WTC11 (cell line): ENCODE measurements at regions not wholly inside any gene's neighbourhood (a gene's known extent, or its start where the extent isn't known, plus 50 kb on each side); places are given as distances from the start of the nearest gene placed in this dataset.

Experiments
- ATAC-seq: fragments of 200-7000 bp; cut with Tn5 transposase; 2 replicates; pipeline ENCODE4 v1.10.0; 2021; ENCODE audit warnings: mild to moderate bottlenecking, moderate library complexity
- CTCF ChIA-PET: fragments of 300-600 bp; sonication (Branson Sonifier 250); formaldehyde crosslinking; loops from one replicate; lab custom pipeline; 2021; ENCODE audit warnings: antibody characterized with exemption; lab: Charles Lee
- POLR2A ChIA-PET: fragments of 350-600 bp; sonication (Branson Sonifier 250); formaldehyde crosslinking; loops from one replicate; lab custom pipeline; 2021; ENCODE audit warnings: antibody characterized with exemption; lab: Charles Lee
- DNase-seq: peaks from one replicate; pipeline ENCODE4 v3.0.0; 2021; ENCODE audit warnings: low spot score
- H3K27ac Mint-ChIP-seq: 2 replicates; pipeline ENCODE4 v1.8.0; 2021; ENCODE audit warnings: mixed read lengths
- H3K27me3 Mint-ChIP-seq: 2 replicates; pipeline ENCODE4 v1.8.0; 2021; ENCODE audit warnings: low read depth, mild to moderate bottlenecking, moderate library complexity, mixed read lengths
- H3K36me3 Mint-ChIP-seq: 2 replicates; pipeline ENCODE4 v1.8.0; 2021; ENCODE audit warnings: mixed read lengths
- H3K4me1 Mint-ChIP-seq: 2 replicates; pipeline ENCODE4 v1.8.0; 2022; ENCODE audit warnings: mixed read lengths
- H3K4me3 Mint-ChIP-seq: 2 replicates; pipeline ENCODE4 v1.8.0; 2021; ENCODE audit warnings: mild to moderate bottlenecking, moderate library complexity, mixed read lengths
- H3K9me3 Mint-ChIP-seq: 2 replicates; pipeline ENCODE4 v1.8.0; 2021; ENCODE audit warnings: mixed read lengths
- CBFB ChIP-seq: sonication (generic); formaldehyde crosslinking; IDR thresholded peaks from 2 replicates; pipeline ENCODE4 v1.8.1; 2022; ENCODE audit warnings: mild to moderate bottlenecking, low read depth, missing genetic modification reagents
- GTF2I ChIP-seq: fragments of 250-450 bp; sonication (Bioruptor Pico); conservative IDR thresholded peaks from 2 replicates; pipeline ENCODE4 v1.4.0; 2021; ENCODE audit warnings: mild to moderate bottlenecking
- NFE2L1 ChIP-seq: sonication (generic); formaldehyde crosslinking; IDR thresholded peaks from 2 replicates; pipeline ENCODE4 v1.8.1; 2023; ENCODE audit warnings: missing genetic modification reagents
- NR3C1 ChIP-seq: sonication (generic); formaldehyde crosslinking; conservative IDR thresholded peaks from 2 replicates; pipeline ENCODE4 v1.8.1; 2023; ENCODE audit warnings: low read depth, mild to moderate bottlenecking, missing genetic modification reagents
- RELA ChIP-seq: sonication (generic); formaldehyde crosslinking; IDR thresholded peaks from 2 replicates; pipeline ENCODE4 v1.8.1; 2022; ENCODE audit warnings: missing genetic modification reagents, mild to moderate bottlenecking, borderline replicate concordance
- SMAD4 ChIP-seq: sonication (generic); formaldehyde crosslinking; IDR thresholded peaks from 2 replicates; pipeline ENCODE4 v1.8.0; 2022; ENCODE audit warnings: mild to moderate bottlenecking, missing genetic modification reagents
- TCF7 ChIP-seq: sonication (generic); formaldehyde crosslinking; IDR thresholded peaks from 2 replicates; pipeline ENCODE4 v1.8.0; 2022; ENCODE audit warnings: mild to moderate bottlenecking, low read depth, missing genetic modification reagents, moderate library complexity
- ZNF121 ChIP-seq: sonication (generic); formaldehyde crosslinking; IDR thresholded peaks from 2 replicates; pipeline ENCODE4 v1.8.0; 2023; ENCODE audit warnings: missing genetic modification reagents
- ZNF317 ChIP-seq: sonication (generic); formaldehyde crosslinking; IDR thresholded peaks from 2 replicates; pipeline ENCODE4 v1.8.1; 2023; ENCODE audit warnings: low read depth, mild to moderate bottlenecking, moderate library complexity, missing genetic modification reagents, borderline replicate concordance
- TF ChIP-seq, protein P1 (sequence below): sonication (generic); formaldehyde crosslinking; IDR thresholded peaks from 2 replicates; pipeline ENCODE4 v1.8.1; 2022; ENCODE audit warnings: missing genetic modification reagents, borderline replicate concordance
- TF ChIP-seq, protein P2 (sequence below): sonication (generic); formaldehyde crosslinking; conservative IDR thresholded peaks from 2 replicates; pipeline ENCODE4 v1.8.1; 2022; ENCODE audit warnings: mild to moderate bottlenecking, missing genetic modification reagents
- TF ChIP-seq, protein P3 (sequence below): fragments of 200-600 bp; IDR thresholded peaks from 2 replicates; pipeline ENCODE4 v1.8.0; 2022; ENCODE audit warnings: antibody characterized with exemption
- TF ChIP-seq, protein P4 (sequence below): fragments of 250-450 bp; sonication (Bioruptor Pico); IDR thresholded peaks from 2 replicates; pipeline ENCODE4 v1.9.0; 2021; ENCODE audit warnings: moderate library complexity, mild to moderate bottlenecking, inconsistent platforms, borderline replicate concordance
- TF ChIP-seq, protein P5 (sequence below): fragments of 250-450 bp; sonication (Bioruptor Pico); IDR thresholded peaks from 2 replicates; pipeline ENCODE4 v1.9.0; 2021; ENCODE audit warnings: mild to moderate bottlenecking, borderline replicate concordance
- TF ChIP-seq, protein P6 (sequence below): sonication (generic); formaldehyde crosslinking; IDR thresholded peaks from 2 replicates; pipeline ENCODE4 v1.8.0; 2022; ENCODE audit warnings: mild to moderate bottlenecking, missing genetic modification reagents

DNA sequence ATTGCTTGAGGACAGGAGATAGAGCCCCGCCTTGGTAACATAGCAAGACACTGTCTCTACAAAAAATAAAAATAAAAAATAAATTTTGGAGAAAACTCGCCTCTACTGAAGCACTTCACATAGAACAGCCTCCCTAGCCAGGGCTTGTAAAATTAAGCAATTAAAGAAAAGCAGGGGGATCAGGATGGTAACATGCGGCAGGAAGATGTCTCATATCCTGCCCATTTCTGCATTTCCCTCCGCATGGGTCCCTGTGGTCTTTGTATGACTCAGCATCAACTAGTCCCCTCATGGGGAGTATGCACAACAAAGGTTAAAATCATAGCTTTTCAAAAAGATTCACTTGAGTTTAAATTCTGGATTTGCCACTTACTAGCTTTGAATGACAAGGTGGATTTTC, 379.0 kb downstream of the EPHA7 start (continued):
- TF ChIP-seq, protein P1, sequence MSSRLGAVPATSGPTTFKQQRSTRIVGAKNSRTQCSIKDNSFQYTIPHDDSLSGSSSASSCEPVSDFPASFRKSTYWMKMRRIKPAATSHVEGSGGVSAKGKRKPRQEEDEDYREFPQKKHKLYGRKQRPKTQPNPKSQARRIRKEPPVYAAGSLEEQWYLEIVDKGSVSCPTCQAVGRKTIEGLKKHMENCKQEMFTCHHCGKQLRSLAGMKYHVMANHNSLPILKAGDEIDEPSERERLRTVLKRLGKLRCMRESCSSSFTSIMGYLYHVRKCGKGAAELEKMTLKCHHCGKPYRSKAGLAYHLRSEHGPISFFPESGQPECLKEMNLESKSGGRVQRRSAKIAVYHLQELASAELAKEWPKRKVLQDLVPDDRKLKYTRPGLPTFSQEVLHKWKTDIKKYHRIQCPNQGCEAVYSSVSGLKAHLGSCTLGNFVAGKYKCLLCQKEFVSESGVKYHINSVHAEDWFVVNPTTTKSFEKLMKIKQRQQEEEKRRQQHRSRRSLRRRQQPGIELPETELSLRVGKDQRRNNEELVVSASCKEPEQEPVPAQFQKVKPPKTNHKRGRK (CRISPR knock-in tag), result no peak
- TF ChIP-seq NR3C1 (CRISPR knock-in tag), result no peak

DNA sequence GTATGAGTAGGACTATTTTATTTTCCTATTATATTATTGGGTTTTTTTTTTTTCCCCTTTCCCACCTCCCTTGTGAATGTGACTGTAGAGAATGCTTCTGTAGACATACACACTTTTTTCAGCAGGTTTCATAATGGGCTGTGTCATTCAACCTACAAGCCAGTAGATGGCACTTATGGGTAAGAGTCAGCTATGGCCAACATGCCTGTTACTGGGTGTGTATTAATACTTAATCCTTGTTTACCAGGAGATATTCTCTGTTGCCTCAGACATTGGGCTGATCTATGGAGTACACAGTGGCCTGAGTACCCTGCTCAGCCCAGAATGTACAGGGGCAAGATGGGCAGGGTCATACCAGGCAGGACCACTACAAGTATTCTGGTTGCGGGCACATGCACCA, 382.5 kb downstream of the EPHA7 start:
- POLR2A ChIA-PET, result interaction anchor here (0.7 kb wide), 1 partner anchor 423 kb away, joined by 5 read pairs; no protein-coding TSS in a partner anchor
- Mint-ChIP-seq H3K27me3 (peaks cover 3% of the 10 kb centered on the region; the same call in 1 of the 2 replicates), H3K27ac (no peak overlapping the region), H3K4me3 (no peak overlapping the region), H3K4me1 (peaks cover 16% of the 10 kb centered on the region)
- DNase-seq, result no peak
- ATAC-seq, result peak; percentile 95
- CTCF ChIA-PET, result interaction anchor here (0.7 to 1.3 kb wide), 5 partner anchors 8 to 388 kb away, joined by 3 to 7 read pairs (median 3); partner anchors contain the start of gene EPHA7
- TF ChIP-seq, protein P2, sequence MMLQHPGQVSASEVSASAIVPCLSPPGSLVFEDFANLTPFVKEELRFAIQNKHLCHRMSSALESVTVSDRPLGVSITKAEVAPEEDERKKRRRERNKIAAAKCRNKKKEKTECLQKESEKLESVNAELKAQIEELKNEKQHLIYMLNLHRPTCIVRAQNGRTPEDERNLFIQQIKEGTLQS (CRISPR knock-in tag), result no peak
- no peak for TF ChIP-seq ZNF317 (CRISPR knock-in tag)
- TF ChIP-seq, protein P3, sequence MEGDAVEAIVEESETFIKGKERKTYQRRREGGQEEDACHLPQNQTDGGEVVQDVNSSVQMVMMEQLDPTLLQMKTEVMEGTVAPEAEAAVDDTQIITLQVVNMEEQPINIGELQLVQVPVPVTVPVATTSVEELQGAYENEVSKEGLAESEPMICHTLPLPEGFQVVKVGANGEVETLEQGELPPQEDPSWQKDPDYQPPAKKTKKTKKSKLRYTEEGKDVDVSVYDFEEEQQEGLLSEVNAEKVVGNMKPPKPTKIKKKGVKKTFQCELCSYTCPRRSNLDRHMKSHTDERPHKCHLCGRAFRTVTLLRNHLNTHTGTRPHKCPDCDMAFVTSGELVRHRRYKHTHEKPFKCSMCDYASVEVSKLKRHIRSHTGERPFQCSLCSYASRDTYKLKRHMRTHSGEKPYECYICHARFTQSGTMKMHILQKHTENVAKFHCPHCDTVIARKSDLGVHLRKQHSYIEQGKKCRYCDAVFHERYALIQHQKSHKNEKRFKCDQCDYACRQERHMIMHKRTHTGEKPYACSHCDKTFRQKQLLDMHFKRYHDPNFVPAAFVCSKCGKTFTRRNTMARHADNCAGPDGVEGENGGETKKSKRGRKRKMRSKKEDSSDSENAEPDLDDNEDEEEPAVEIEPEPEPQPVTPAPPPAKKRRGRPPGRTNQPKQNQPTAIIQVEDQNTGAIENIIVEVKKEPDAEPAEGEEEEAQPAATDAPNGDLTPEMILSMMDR, result peak; percentile 35; the same call in 1 of the 2 replicates
- no peak for TF ChIP-seq RELA (CRISPR knock-in tag)
- TF ChIP-seq, protein P4, sequence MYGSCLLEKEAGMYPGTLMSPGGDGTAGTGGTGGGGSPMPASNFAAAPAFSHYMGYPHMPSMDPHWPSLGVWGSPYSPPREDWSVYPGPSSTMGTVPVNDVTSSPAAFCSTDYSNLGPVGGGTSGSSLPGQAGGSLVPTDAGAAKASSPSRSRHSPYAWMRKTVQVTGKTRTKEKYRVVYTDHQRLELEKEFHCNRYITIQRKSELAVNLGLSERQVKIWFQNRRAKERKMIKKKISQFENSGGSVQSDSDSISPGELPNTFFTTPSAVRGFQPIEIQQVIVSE (CRISPR knock-in tag), result no peak
- TF ChIP-seq, all 79 proteins: peak for 1
- Mint-ChIP-seq H3K9me3 (peaks cover 39% of the 10 kb centered on the region), H3K36me3 (peaks cover 33% of the 10 kb centered on the region)

DNA sequence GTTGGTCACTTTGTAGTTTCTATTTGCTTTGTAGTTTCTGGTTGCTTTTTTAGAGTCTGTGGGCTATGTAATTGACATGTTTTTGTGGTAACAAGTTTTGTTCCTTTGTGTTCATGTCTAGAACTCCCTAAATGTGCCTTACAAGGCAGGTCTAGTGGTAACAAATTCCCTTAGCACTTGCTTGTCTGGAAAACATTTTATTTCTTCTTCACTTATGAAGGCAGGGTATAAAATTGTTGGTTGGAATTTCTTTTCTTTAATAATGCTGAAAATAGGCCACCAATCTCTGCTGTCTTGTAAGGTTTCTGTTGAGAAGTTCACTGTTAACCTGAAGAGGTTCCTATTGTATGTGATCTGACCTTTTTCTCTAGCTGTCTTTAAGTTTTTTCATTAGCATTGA, 383.6 kb downstream of the EPHA7 start:
- Mint-ChIP-seq H3K4me1 (peaks cover 9% of the 10 kb centered on the region), H3K27ac (no peak overlapping the region), H3K4me3 (no peak overlapping the region), H3K27me3 (peaks cover 3% of the 10 kb centered on the region; the same call in 1 of the 2 replicates), H3K36me3 (peaks cover 33% of the 10 kb centered on the region), H3K9me3 (peaks cover 46% of the 10 kb centered on the region)
- CTCF ChIA-PET, result no interaction called here
- ATAC-seq, result no peak
- TF ChIP-seq, protein P5, sequence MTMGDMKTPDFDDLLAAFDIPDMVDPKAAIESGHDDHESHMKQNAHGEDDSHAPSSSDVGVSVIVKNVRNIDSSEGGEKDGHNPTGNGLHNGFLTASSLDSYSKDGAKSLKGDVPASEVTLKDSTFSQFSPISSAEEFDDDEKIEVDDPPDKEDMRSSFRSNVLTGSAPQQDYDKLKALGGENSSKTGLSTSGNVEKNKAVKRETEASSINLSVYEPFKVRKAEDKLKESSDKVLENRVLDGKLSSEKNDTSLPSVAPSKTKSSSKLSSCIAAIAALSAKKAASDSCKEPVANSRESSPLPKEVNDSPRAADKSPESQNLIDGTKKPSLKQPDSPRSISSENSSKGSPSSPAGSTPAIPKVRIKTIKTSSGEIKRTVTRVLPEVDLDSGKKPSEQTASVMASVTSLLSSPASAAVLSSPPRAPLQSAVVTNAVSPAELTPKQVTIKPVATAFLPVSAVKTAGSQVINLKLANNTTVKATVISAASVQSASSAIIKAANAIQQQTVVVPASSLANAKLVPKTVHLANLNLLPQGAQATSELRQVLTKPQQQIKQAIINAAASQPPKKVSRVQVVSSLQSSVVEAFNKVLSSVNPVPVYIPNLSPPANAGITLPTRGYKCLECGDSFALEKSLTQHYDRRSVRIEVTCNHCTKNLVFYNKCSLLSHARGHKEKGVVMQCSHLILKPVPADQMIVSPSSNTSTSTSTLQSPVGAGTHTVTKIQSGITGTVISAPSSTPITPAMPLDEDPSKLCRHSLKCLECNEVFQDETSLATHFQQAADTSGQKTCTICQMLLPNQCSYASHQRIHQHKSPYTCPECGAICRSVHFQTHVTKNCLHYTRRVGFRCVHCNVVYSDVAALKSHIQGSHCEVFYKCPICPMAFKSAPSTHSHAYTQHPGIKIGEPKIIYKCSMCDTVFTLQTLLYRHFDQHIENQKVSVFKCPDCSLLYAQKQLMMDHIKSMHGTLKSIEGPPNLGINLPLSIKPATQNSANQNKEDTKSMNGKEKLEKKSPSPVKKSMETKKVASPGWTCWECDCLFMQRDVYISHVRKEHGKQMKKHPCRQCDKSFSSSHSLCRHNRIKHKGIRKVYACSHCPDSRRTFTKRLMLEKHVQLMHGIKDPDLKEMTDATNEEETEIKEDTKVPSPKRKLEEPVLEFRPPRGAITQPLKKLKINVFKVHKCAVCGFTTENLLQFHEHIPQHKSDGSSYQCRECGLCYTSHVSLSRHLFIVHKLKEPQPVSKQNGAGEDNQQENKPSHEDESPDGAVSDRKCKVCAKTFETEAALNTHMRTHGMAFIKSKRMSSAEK, result no peak
- TF ChIP-seq TCF7 (CRISPR knock-in tag) (no peak), ZNF121 (CRISPR knock-in tag) (no peak), SMAD4 (CRISPR knock-in tag) (no peak), NFE2L1 (CRISPR knock-in tag) (no peak), CBFB (no peak), GTF2I (CRISPR knock-in tag) (no peak)
- TF ChIP-seq, protein P6, sequence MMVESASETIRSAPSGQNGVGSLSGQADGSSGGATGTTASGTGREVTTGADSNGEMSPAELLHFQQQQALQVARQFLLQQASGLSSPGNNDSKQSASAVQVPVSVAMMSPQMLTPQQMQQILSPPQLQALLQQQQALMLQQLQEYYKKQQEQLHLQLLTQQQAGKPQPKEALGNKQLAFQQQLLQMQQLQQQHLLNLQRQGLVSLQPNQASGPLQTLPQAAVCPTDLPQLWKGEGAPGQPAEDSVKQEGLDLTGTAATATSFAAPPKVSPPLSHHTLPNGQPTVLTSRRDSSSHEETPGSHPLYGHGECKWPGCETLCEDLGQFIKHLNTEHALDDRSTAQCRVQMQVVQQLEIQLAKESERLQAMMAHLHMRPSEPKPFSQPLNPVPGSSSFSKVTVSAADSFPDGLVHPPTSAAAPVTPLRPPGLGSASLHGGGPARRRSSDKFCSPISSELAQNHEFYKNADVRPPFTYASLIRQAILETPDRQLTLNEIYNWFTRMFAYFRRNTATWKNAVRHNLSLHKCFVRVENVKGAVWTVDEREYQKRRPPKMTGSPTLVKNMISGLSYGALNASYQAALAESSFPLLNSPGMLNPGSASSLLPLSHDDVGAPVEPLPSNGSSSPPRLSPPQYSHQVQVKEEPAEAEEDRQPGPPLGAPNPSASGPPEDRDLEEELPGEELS (CRISPR knock-in tag), result no peak
- POLR2A ChIA-PET, result no interaction called here
- no peak for DNase-seq
